Calu3 (cell line): ENCODE measurements at regions not wholly inside any gene's neighbourhood (a gene's known extent, or its start where the extent isn't known, plus 50 kb on each side); places are given as distances from the start of the nearest gene placed in this dataset.

Experiments used
- BruUV-seq: library from RNA; stranded (reverse); fragments of 400-500 nt; replicated peaks from 2 replicates; lab custom pipeline; 2021; lab: Mats Ljungman, UMichigan
- CTCF ChIA-PET: fragments of 300-600 bp; sonication (Branson Sonifier 250); formaldehyde crosslinking; loops from one replicate; lab custom pipeline; 2022; ENCODE audit warnings: antibody characterized with exemption; lab: Charles Lee
- DNase-seq: peaks from one replicate; pipeline ENCODE4 v3.0.0; 2022
- H3K27ac Mint-ChIP-seq: one replicate; pipeline ENCODE4 v1.8.0; 2022; ENCODE audit warnings: mixed read lengths; ENCODE audit not compliant: unreplicated experiment
- H3K27me3 Mint-ChIP-seq: one replicate; pipeline ENCODE4 v1.8.0; 2022; ENCODE audit warnings: mixed read lengths; ENCODE audit not compliant: unreplicated experiment
- H3K36me3 Mint-ChIP-seq: one replicate; pipeline ENCODE4 v1.8.0; 2022; ENCODE audit warnings: mild to moderate bottlenecking, moderate library complexity, mixed read lengths; ENCODE audit not compliant: insufficient read depth, unreplicated experiment
- H3K4me1 Mint-ChIP-seq: one replicate; pipeline ENCODE4 v1.8.0; 2022; ENCODE audit warnings: mild to moderate bottlenecking, low read depth, mixed read lengths; ENCODE audit not compliant: unreplicated experiment
- H3K4me3 Mint-ChIP-seq: one replicate; pipeline ENCODE4 v1.8.0; 2022; ENCODE audit warnings: mild to moderate bottlenecking, low read depth, moderate library complexity, mixed read lengths; ENCODE audit not compliant: unreplicated experiment
- H3K9me3 Mint-ChIP-seq: one replicate; pipeline ENCODE4 v1.8.0; 2022; ENCODE audit warnings: low read depth, mixed read lengths; ENCODE audit not compliant: unreplicated experiment
- CTCF ChIP-seq: fragments of 200-600 bp; IDR thresholded peaks from one replicate; pipeline ENCODE4 v1.8.0; 2022; ENCODE audit warnings: antibody characterized with exemption; ENCODE audit not compliant: unreplicated experiment
- intact Hi-C: fragments of 100-400 bp; cut with micrococcal nuclease; formaldehyde crosslinking; loops from one replicate; pipeline ENCODE4 v1.10.0; 2022; ENCODE audit not compliant: unreplicated experiment

DNA sequence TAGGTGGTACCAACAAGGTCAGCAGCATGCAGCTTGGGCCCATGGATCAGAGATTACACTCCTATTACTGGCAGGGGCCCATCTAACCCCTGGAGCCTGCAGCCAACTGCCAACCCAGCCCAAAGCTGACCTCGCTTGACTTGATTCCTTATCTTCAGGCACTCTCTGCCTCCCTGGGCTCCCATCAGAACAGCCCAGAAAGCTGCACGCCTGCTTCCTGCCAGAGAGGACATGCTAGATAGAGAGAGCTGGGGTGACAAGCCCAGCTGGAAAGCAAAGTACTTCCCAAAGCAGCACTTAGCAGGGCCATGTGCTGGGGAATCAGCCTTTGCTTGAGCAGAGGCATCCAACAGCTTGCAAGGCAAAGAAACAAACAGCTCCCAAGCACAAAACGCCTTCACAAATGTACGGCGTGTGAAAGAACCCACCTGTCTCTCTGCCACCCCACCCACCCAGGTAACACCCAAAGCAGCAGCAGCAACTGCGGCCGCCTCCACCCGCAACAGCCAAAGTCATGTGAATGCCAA is 74.2 kb upstream of the NLK start:
- Mint-ChIP-seq H3K4me1 (no peaks in the 10 kb centered on the region), H3K27ac (no peak overlapping the region), H3K27me3 (peaks cover 49% of the 10 kb centered on the region), H3K4me3 (no peak overlapping the region), H3K9me3 (no peaks in the 10 kb centered on the region), H3K36me3 (no peaks in the 10 kb centered on the region)
- no peak for DNase-seq
- no peak for TF ChIP-seq CTCF
- no TSS peak for BruUV-seq
- intact Hi-C loops: no loop called here
- CTCF ChIA-PET: no interaction called here

DNA sequence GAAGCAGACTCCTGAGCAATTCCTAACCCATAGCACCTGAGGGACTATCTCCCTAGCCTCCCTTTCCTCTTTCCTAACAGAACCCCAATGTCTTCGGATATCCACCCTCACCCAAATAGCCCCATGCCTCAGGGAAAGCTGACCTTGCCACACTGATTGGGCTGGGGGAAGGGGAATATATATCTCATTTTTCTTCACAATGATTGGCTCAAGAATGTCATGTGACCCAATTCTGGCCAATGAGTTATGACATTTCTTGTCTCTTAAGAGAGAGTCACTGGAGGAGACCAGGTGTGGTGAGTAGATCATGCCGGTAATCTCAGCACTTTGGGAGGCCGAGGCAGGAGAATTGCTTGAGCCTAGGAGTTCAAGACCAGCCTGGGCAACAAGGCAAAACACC is 71.9 kb upstream of the NLK start:
- no peak overlapping the region for H3K4me3 Mint-ChIP-seq
- H3K36me3 Mint-ChIP-seq: no peaks in the 10 kb centered on the region
- no TSS peak for BruUV-seq
- H3K27me3 Mint-ChIP-seq: peaks cover 30% of the 10 kb centered on the region
- TF ChIP-seq CTCF: no peak
- CTCF ChIA-PET: no interaction called here
- intact Hi-C loops: loop anchor here (10.0 kb wide), 1 partner anchor 164 kb away; no protein-coding TSS in a partner anchor
- no peaks in the 10 kb centered on the region for H3K4me1 Mint-ChIP-seq
- no peaks in the 10 kb centered on the region for H3K9me3 Mint-ChIP-seq
- H3K27ac Mint-ChIP-seq: no peak overlapping the region
- DNase-seq: no peak

DNA sequence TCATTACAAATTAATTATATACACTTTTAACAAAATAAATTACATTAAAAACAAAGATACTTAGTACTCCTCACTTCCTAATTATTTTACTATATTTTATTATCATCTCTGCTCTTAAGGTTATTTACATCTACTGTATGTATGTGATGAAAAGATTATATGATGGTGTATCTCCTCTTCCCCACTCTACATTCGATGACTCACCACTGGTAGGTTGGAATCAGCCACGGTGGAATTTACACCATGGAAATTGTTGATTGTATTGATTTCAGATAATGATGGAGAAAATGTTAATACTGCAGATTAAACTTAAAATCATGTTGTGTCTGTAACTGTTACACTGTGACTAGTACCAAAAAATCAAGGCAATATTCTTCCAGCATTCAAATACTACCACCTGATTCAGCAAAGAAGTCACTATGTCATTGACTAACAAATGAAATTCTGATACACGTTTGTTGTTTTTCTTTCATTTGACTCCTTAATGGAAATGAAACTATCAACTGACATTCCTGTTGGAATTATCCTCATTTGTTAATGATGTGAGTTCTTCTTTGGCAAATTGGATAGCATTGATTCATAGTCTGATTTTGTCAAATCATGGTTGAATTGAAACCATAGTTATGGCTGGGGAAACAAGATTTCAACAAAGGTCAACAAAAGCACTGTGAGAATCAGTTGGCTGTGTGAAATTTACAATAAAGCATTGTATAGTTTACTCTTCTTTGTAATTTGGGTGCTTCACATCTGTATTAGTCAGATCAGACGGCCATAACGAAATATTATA is 69.0 kb upstream of the NLK start:
- peaks cover 24% of the 10 kb centered on the region for H3K27me3 Mint-ChIP-seq
- no peaks in the 10 kb centered on the region for H3K36me3 Mint-ChIP-seq
- no peak overlapping the region for H3K4me3 Mint-ChIP-seq
- TF ChIP-seq CTCF: no peak
- DNase-seq: no peak
- H3K9me3 Mint-ChIP-seq: no peaks in the 10 kb centered on the region
- no peak overlapping the region for H3K27ac Mint-ChIP-seq
- intact Hi-C loops: loop anchor here (10.0 kb wide), 1 partner anchor 161 kb away; no protein-coding TSS in a partner anchor
- BruUV-seq: no TSS peak
- CTCF ChIA-PET: no interaction called here
- no peaks in the 10 kb centered on the region for H3K4me1 Mint-ChIP-seq

GRCh38 chr17:27974045-27974436 is 68.4 kb upstream of the NLK start:
- Mint-ChIP-seq H3K4me1 (no peaks in the 10 kb centered on the region), H3K9me3 (no peaks in the 10 kb centered on the region), H3K27me3 (peaks cover 18% of the 10 kb centered on the region), H3K27ac (no peak overlapping the region), H3K4me3 (no peak overlapping the region), H3K36me3 (no peaks in the 10 kb centered on the region)
- no peak for DNase-seq
- no TSS peak for BruUV-seq
- no peak for TF ChIP-seq CTCF
- CTCF ChIA-PET: no interaction called here
- intact Hi-C loops: loop anchor here (10.0 kb wide), 1 partner anchor 161 kb away; no protein-coding TSS in a partner anchor
